ENCODE measurements at regions not wholly inside any gene's neighbourhood (a gene's known extent, or its start where the extent isn't known, plus 50 kb on each side); places are given as distances from the start of the nearest gene placed in this dataset.

GRCh38 chr16:17852977-17853702 is 382.4 kb upstream of the XYLT1 start:
- Histone ChIP-seq H3K4me3 (ENCODE audit: low read depth, low read length) (no peak overlapping the region), H3K27ac (ENCODE audit: low read depth, low read length) (no peak overlapping the region), H3K27me3 (ENCODE audit: control insufficient read depth, insufficient read depth, low read length) (no peaks in the 10 kb centered on the region), H3K36me3 (ENCODE audit: control insufficient read depth, insufficient read depth, low read length) (no peaks in the 10 kb centered on the region), H3K4me1 (ENCODE audit: control insufficient read depth, insufficient read depth, low read length) (no peaks in the 10 kb centered on the region), H3K9me3 (ENCODE audit: control insufficient read depth, insufficient read depth, low read depth, low read length) (no peaks in the 10 kb centered on the region), H3K9ac (ENCODE audit: low read length) (no peak overlapping the region)

- Histone ChIP-seq H3K36me3 (ENCODE audit: control insufficient read depth, insufficient read depth, low read length) (no peaks in the 10 kb centered on the region), H3K27me3 (ENCODE audit: control insufficient read depth, insufficient read depth, low read length) (no peaks in the 10 kb centered on the region), H3K4me1 (ENCODE audit: control insufficient read depth, insufficient read depth, low read length) (no peaks in the 10 kb centered on the region), H3K9ac (ENCODE audit: low read length) (no peak overlapping the region), H3K9me3 (ENCODE audit: control insufficient read depth, insufficient read depth, low read depth, low read length) (no peaks in the 10 kb centered on the region), H3K4me3 (ENCODE audit: low read depth, low read length) (no peak overlapping the region), H3K27ac (ENCODE audit: low read depth, low read length) (no peak overlapping the region)
These were observed 380.0 kb upstream of the XYLT1 start for GRCh38 chr16:17850581-17851250.

- Histone ChIP-seq H3K36me3 (ENCODE audit: control insufficient read depth, insufficient read depth, low read length) (no peaks in the 10 kb centered on the region), H3K9ac (ENCODE audit: low read length) (no peak overlapping the region), H3K27me3 (ENCODE audit: control insufficient read depth, insufficient read depth, low read length) (no peaks in the 10 kb centered on the region), H3K4me1 (ENCODE audit: control insufficient read depth, insufficient read depth, low read length) (no peaks in the 10 kb centered on the region), H3K9me3 (ENCODE audit: control insufficient read depth, insufficient read depth, low read depth, low read length) (no peaks in the 10 kb centered on the region), H3K4me3 (ENCODE audit: low read depth, low read length) (no peak overlapping the region), H3K27ac (ENCODE audit: low read depth, low read length) (no peak overlapping the region)
These were observed 376.6 kb upstream of the XYLT1 start for GRCh38 chr16:17847234-17847795.

- H3K9ac ChIP-seq (ENCODE audit: low read length), result no peak overlapping the region
- H3K27ac ChIP-seq (ENCODE audit: low read depth, low read length), result no peak overlapping the region
- no peaks in the 10 kb centered on the region for H3K36me3 ChIP-seq (ENCODE audit: control insufficient read depth, insufficient read depth, low read length)
- no peaks in the 10 kb centered on the region for H3K27me3 ChIP-seq (ENCODE audit: control insufficient read depth, insufficient read depth, low read length)
- H3K9me3 ChIP-seq (ENCODE audit: control insufficient read depth, insufficient read depth, low read depth, low read length), result no peaks in the 10 kb centered on the region
- H3K4me1 ChIP-seq (ENCODE audit: control insufficient read depth, insufficient read depth, low read length), result no peaks in the 10 kb centered on the region
- no peak overlapping the region for H3K4me3 ChIP-seq (ENCODE audit: low read depth, low read length)
These were observed 375.3 kb upstream of the XYLT1 start for GRCh38 chr16:17846030-17846429.

GRCh38 chr16:17845031-17845430 is 374.3 kb upstream of the XYLT1 start:
- H3K27me3 ChIP-seq (ENCODE audit: control insufficient read depth, insufficient read depth, low read length), result no peaks in the 10 kb centered on the region
- H3K36me3 ChIP-seq (ENCODE audit: control insufficient read depth, insufficient read depth, low read length), result no peaks in the 10 kb centered on the region
- no peak overlapping the region for H3K4me3 ChIP-seq (ENCODE audit: low read depth, low read length)
- H3K27ac ChIP-seq (ENCODE audit: low read depth, low read length), result no peak overlapping the region
- peaks cover 5% of the 10 kb centered on the region; the same call in 1 of the 2 replicates for H3K4me1 ChIP-seq (ENCODE audit: control insufficient read depth, insufficient read depth, low read length)
- no peaks in the 10 kb centered on the region for H3K9me3 ChIP-seq (ENCODE audit: control insufficient read depth, insufficient read depth, low read depth, low read length)
- H3K9ac ChIP-seq (ENCODE audit: low read length), result no peak overlapping the region

- no peaks in the 10 kb centered on the region for H3K36me3 ChIP-seq (ENCODE audit: control insufficient read depth, insufficient read depth, low read length)
- H3K27ac ChIP-seq (ENCODE audit: low read depth, low read length), result no peak overlapping the region
- peaks cover 11% of the 10 kb centered on the region; the same call in 1 of the 2 replicates for H3K4me1 ChIP-seq (ENCODE audit: control insufficient read depth, insufficient read depth, low read length)
- no peak overlapping the region for H3K9ac ChIP-seq (ENCODE audit: low read length)
- H3K9me3 ChIP-seq (ENCODE audit: control insufficient read depth, insufficient read depth, low read depth, low read length), result no peaks in the 10 kb centered on the region
- H3K27me3 ChIP-seq (ENCODE audit: control insufficient read depth, insufficient read depth, low read length), result no peaks in the 10 kb centered on the region
- H3K4me3 ChIP-seq (ENCODE audit: low read depth, low read length), result no peak overlapping the region
These were observed 373.1 kb upstream of the XYLT1 start for GRCh38 chr16:17843905-17844304.

- no peak overlapping the region for H3K4me3 ChIP-seq (ENCODE audit: low read depth, low read length)
- no peak overlapping the region for H3K9ac ChIP-seq (ENCODE audit: low read length)
- H3K27me3 ChIP-seq (ENCODE audit: control insufficient read depth, insufficient read depth, low read length), result no peaks in the 10 kb centered on the region
- H3K27ac ChIP-seq (ENCODE audit: low read depth, low read length), result no peak overlapping the region
- H3K4me1 ChIP-seq (ENCODE audit: control insufficient read depth, insufficient read depth, low read length), result peaks cover 40% of the 10 kb centered on the region
- H3K9me3 ChIP-seq (ENCODE audit: control insufficient read depth, insufficient read depth, low read depth, low read length), result no peaks in the 10 kb centered on the region
- H3K36me3 ChIP-seq (ENCODE audit: control insufficient read depth, insufficient read depth, low read length), result no peaks in the 10 kb centered on the region
These were observed 369.1 kb upstream of the XYLT1 start for GRCh38 chr16:17839907-17840306.

GRCh38 chr16:17839272-17839671 is 368.5 kb upstream of the XYLT1 start:
- Histone ChIP-seq H3K9ac (ENCODE audit: low read length) (no peak overlapping the region), H3K36me3 (ENCODE audit: control insufficient read depth, insufficient read depth, low read length) (no peaks in the 10 kb centered on the region), H3K27ac (ENCODE audit: low read depth, low read length) (no peak overlapping the region), H3K4me3 (ENCODE audit: low read depth, low read length) (no peak overlapping the region), H3K9me3 (ENCODE audit: control insufficient read depth, insufficient read depth, low read depth, low read length) (no peaks in the 10 kb centered on the region), H3K27me3 (ENCODE audit: control insufficient read depth, insufficient read depth, low read length) (no peaks in the 10 kb centered on the region), H3K4me1 (ENCODE audit: control insufficient read depth, insufficient read depth, low read length) (peaks cover 40% of the 10 kb centered on the region)

GRCh38 chr16:17836868-17837602 is 366.3 kb upstream of the XYLT1 start:
- peak overlapping the region; percentile 58 for H3K9ac ChIP-seq (ENCODE audit: low read length)
- H3K4me3 ChIP-seq (ENCODE audit: low read depth, low read length), result peak overlapping the region; percentile 12; the same call in 1 of the 2 replicates
- no peaks in the 10 kb centered on the region for H3K27me3 ChIP-seq (ENCODE audit: control insufficient read depth, insufficient read depth, low read length)
- H3K9me3 ChIP-seq (ENCODE audit: control insufficient read depth, insufficient read depth, low read depth, low read length), result no peaks in the 10 kb centered on the region
- H3K36me3 ChIP-seq (ENCODE audit: control insufficient read depth, insufficient read depth, low read length), result no peaks in the 10 kb centered on the region
- H3K27ac ChIP-seq (ENCODE audit: low read depth, low read length), result peak overlapping the region; percentile 79; the same call in 1 of the 2 replicates
- H3K4me1 ChIP-seq (ENCODE audit: control insufficient read depth, insufficient read depth, low read length), result peaks cover 40% of the 10 kb centered on the region

GRCh38 chr16:17835118-17835876 is 364.5 kb upstream of the XYLT1 start:
- Histone ChIP-seq H3K36me3 (ENCODE audit: control insufficient read depth, insufficient read depth, low read length) (no peaks in the 10 kb centered on the region), H3K9me3 (ENCODE audit: control insufficient read depth, insufficient read depth, low read depth, low read length) (no peaks in the 10 kb centered on the region), H3K27me3 (ENCODE audit: control insufficient read depth, insufficient read depth, low read length) (no peaks in the 10 kb centered on the region), H3K4me3 (ENCODE audit: low read depth, low read length) (no peak overlapping the region), H3K4me1 (ENCODE audit: control insufficient read depth, insufficient read depth, low read length) (peaks cover 37% of the 10 kb centered on the region), H3K27ac (ENCODE audit: low read depth, low read length) (no peak overlapping the region), H3K9ac (ENCODE audit: low read length) (no peak overlapping the region)
